OCI-LY3 (cell line): ENCODE measurements at regions not wholly inside any gene's neighbourhood (a gene's known extent, or its start where the extent isn't known, plus 50 kb on each side); places are given as distances from the start of the nearest gene placed in this dataset.
"Not testable (repeated sequence)": the region's sequence is repeated elsewhere in the genome, so short reads cannot be mapped to it uniquely, and the experiment has no call there.

Experiments
- CTCF ChIP-seq: fragments of 200-600, 300-600 bp; sonication (generic); IDR thresholded peaks from 2 replicates; pipeline ENCODE4 v1.5.1; 2014; ENCODE audit warnings: antibody characterized with exemption, low read length, low read depth
- EZH2phosphoT487 ChIP-seq: fragments of 200-600 bp; shearing (Covaris generic); IDR thresholded peaks from 2 replicates; pipeline ENCODE4 v1.6.1; 2018; ENCODE audit warnings: antibody characterized with exemption, mixed run types, low read depth

GRCh38 chr17:27210809-27211208 is 83.1 kb upstream of the WSB1 start:
- TF ChIP-seq CTCF, EZH2phosphoT487: not testable (repeated sequence)
